NCI-H128 (cell line): ENCODE measurements at regions not wholly inside any gene's neighbourhood (a gene's known extent, or its start where the extent isn't known, plus 50 kb on each side); places are given as distances from the start of the nearest gene placed in this dataset.
"Not testable (repeated sequence)": the region's sequence is repeated elsewhere in the genome, so short reads cannot be mapped to it uniquely, and the experiment has no call there.

ENCODE experiments used
- DNase-seq: peaks from one replicate; lab custom pipeline; 2025; ENCODE audit not compliant: unreplicated experiment; lab: John Stamatoyannopoulos, UW

- DNase-seq: no peak
Measured at GRCh38 chr18:39244242-39244641, 1678.6 kb upstream of the CELF4 start.

DNA sequence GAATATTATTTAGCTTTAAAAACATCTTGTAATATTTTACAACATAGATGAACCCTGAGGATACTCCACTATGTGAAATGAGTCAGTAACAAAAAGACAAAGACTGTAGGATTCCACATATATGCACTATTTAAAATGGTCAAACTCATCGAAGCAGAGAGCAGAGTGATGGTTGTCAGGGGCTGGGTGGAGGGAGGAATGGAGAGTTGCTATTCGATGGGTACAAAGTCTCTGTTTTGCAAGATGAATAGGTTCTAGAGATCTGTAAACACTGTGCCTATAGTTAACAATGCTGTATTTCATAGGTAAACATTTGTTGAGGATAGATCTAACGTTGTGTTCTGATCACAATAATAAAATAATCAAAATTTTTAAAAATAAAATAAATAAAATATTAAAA lies 1675.9 kb upstream of the CELF4 start:
- no peak for DNase-seq

GRCh38 chr18:39238981-39239660 lies 1673.5 kb upstream of the CELF4 start:
- DNase-seq: no peak

GRCh38 chr18:39235118-39235719 lies 1669.6 kb upstream of the CELF4 start:
- DNase-seq: no peak

DNA sequence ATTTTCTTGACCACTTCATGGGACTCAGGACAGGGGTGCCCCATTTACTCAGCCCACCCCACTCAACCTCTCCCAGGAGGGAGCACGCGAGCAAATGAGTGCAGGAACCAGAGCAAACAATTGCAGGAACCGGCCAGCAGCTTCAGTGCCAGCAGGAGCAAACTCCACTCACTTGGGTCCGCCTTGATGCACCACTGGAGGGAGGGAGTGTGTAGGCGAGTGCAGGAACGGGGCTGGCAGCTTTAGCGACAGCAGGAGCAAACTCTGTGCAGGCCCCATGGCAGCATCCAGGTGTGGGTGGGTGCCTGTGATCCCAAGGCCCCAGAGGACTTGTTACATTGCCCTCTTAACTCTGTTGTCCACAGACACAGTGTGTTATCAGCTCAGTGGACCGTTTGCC lies 1667.3 kb upstream of the CELF4 start:
- DNase-seq: no peak

DNA sequence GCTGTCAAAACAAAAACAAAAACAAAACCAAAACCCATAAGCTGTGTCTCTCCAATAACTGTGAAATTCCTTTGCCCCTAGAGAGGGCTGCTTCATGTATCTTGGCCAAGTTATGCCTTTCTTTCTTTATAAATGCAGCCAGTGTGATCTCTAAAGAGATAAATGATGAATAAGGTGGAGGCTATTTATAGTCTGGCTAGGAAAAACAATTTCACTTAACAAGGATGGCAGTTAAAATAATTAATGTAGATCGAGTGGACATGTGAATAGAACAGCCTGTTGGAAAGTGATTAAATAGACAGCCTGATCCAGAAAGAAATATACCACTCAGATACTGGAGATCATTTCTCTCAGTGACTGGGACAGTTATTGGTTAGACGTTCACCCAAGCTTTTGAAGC lies 1666.9 kb upstream of the CELF4 start:
- no peak for DNase-seq

- DNase-seq: no peak
Measured at GRCh38 chr18:39230086-39230803, 1664.6 kb upstream of the CELF4 start.

DNA sequence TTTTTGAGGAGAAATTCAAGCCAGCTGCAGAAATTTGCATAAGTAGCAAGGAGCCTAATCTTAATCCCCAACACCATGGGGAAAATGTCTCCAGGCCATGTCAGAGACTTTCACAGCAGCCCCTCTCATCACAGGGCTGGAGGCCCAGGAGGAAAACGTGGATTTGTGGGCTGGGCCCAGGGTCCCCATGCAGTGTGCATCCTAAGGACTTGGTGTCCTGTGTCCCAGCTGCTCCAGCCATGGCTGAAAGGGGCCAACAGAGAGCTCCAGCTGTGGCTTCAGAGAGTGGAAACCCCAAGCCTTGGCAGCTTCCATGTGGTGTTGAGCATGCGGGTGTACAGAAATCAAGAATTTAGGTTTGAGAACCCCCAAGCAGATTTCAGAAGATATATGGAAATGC lies 1662.2 kb upstream of the CELF4 start:
- not testable (repeated sequence) for DNase-seq

GRCh38 chr18:39225373-39225772 lies 1659.8 kb upstream of the CELF4 start:
- DNase-seq: no peak

- no peak for DNase-seq
Measured at GRCh38 chr18:39223283-39223682, 1657.7 kb upstream of the CELF4 start.

GRCh38 chr18:39215920-39216319 lies 1650.3 kb upstream of the CELF4 start:
- DNase-seq: no peak

- no peak for DNase-seq
Measured at GRCh38 chr18:39211461-39211860, 1645.9 kb upstream of the CELF4 start.

DNA sequence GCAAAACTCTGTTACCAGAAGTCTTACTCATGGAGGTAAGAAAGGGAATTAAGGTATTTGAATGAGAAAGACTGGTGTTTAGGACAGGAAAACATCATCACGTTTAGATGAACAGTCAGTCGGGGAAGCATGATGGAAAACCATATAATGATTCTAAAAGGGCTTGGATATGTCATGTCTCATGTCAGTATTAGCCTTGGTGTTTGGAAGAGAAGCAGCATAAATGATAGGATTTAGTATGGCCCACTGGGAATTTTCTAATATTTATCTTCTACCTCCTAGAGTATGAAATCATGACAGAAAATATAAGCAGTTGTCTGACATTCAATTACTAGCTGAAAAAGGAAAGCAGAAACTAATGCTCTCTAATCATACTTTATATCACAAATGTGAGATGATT lies 1643.6 kb upstream of the CELF4 start:
- no peak for DNase-seq

DNA sequence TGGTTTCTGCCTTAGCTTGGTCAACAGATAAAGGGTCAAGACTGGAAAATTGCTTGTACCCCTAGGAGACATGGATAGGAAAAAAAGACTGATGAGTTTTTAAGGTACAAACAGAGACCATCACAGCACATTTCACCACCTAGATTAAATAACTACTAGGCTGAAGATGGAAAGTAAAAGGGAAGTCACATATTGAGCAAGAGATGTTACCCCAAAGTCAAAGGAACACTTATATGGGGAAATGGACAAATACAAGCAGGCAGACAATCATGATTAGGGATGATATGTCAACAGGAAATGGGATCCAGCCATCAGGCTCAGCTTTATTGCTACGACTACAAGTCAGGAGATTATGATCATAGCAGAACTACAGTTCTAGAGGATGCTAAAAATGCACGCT lies 1643.1 kb upstream of the CELF4 start:
- no peak for DNase-seq

GRCh38 chr18:39208190-39208589 lies 1642.6 kb upstream of the CELF4 start:
- no peak for DNase-seq

- DNase-seq: not testable (repeated sequence)
Measured at GRCh38 chr18:39206398-39207103, 1641.0 kb upstream of the CELF4 start.

DNA sequence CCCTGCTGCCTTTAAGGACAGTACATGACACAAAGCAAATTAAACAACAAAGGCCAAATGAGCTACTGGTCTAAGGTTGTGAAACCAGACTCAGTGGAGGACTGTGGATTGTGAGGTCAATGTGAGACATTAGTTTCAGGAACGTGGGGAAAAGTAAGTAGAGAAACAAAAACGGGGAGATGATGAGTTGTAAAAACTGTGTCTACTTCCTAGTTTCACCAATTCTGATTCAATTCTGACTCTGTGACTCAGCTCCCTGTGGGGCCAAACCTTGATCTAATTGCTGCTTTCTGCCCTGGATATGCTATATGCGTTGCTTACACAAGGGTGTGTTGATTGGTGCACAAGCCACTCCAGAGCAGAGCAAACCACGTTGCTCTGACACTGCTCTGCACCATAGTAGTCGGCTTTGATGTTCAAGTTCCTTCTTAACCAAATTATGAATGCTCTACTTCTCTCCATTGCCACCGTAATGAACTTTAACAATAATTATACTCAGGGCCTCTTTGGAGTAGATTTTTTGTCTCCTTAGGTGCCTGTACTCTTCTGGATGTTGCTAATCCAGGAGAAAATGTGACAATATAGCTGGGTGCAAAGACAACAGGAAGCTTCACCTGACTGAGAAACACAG lies 1640.1 kb upstream of the CELF4 start:
- no peak for DNase-seq

- DNase-seq: no peak
Measured at GRCh38 chr18:39200153-39200552, 1634.6 kb upstream of the CELF4 start.

- DNase-seq: no peak
Measured at GRCh38 chr18:39199231-39199855, 1633.7 kb upstream of the CELF4 start.

DNA sequence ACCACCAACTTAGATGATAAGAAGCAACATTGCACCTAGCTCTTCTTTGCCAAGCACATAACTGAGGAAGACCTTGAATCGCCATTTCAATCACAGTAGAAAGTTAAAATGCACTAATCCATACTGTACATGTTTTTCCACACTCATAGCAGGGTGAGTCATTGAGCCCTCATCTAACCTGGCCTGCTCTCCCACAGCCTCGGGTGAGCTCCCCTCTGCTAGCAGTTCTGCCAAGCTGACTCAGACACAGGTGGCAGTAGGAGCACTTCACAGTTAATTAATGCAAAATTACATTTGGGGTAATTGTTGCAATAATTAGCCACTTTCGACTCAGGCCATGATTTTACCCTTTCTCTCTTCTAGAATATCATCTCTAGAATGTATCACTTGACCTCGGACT lies 1632.8 kb upstream of the CELF4 start:
- DNase-seq: no peak

DNA sequence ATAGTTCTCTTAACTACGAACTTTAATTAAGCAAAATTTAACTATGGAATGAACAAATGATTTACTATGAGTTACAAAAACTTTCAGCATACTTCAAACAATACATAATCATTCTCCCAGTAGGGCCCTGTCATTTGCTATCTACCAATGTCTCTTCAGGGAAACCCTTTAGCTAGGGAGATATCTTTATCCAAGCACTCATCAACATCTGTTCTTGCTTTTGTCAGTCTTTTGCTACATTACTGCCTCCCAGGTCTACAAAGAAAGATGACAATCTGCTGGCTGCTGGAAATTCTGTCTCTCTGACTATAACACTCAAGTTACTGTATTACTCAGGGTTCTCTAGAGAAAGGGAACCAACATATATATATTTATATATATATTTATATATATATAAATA lies 1626.3 kb upstream of the CELF4 start:
- no peak for DNase-seq
